G401 (cell line): ENCODE measurements at regions not wholly inside any gene's neighbourhood (a gene's known extent, or its start where the extent isn't known, plus 50 kb on each side); places are given as distances from the start of the nearest gene placed in this dataset.
"Not testable (repeated sequence)": the region's sequence is repeated elsewhere in the genome, so short reads cannot be mapped to it uniquely, and the experiment has no call there.

Source experiments
- DNase-seq: peaks from one replicate; pipeline ENCODE4 v3.0.0-alpha.2; 2015; ENCODE audit warnings: low spot score
- in situ Hi-C: cut with HindIII; loops from 2 replicates; pipeline ENCODE4 v1.10.0; 2016; ENCODE audit warnings: low sequenced_read_pairs, mixed read lengths

DNA sequence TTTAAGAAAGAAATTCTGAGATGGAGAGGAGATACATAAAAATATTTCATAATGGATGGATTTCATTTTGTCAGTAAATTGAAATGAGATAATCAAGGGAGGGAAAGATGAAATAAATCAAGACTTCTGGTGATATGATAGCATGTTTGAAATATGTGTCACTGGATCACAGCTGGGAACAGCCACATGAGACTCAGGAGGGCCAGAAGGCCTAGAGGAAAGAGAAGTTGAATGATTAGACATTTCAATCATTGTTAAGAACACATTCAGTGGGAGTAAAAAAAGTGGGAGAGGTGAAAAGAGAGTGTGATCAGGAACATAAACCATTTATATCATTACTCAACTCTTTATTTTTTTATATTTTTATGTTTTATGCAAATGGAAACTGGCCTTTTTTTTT, 933.4 kb downstream of the KCNJ2 start:
- DNase-seq = no peak
- in situ Hi-C loops = no loop called here

GRCh38 chr17:71104225-71104624, 934.9 kb downstream of the KCNJ2 start:
- in situ Hi-C loops = no loop called here

GRCh38 chr17:71106056-71106455, 936.7 kb downstream of the KCNJ2 start:
- DNase-seq, in situ Hi-C loops: not testable (repeated sequence)

More at GRCh38 chr17:71104225-71104624, 934.9 kb downstream of the KCNJ2 start:
- no peak for DNase-seq

DNA sequence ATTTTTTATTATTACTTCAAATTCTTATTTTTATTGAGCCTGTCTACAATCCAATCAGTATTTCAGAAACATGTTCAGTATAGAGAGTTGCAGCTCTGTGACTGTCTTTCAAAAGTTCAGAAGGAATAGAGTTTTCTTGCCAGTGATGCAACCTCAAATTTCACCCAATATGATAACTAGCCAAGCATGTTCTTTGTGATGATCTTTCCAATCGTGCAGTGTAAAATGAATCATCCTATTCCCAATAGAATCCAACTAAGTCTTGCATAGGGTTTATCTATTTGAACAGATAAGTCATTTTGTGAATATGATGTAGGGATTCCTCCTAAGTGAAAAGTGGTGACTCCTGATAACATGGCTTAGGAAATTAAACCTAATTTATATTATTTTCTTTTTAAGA, 937.8 kb downstream of the KCNJ2 start:
- in situ Hi-C loops = no loop called here
- DNase-seq = no peak

- in situ Hi-C loops = no loop called here
- no peak for DNase-seq
Measured at GRCh38 chr17:71109697-71110096, 940.4 kb downstream of the KCNJ2 start.

DNA sequence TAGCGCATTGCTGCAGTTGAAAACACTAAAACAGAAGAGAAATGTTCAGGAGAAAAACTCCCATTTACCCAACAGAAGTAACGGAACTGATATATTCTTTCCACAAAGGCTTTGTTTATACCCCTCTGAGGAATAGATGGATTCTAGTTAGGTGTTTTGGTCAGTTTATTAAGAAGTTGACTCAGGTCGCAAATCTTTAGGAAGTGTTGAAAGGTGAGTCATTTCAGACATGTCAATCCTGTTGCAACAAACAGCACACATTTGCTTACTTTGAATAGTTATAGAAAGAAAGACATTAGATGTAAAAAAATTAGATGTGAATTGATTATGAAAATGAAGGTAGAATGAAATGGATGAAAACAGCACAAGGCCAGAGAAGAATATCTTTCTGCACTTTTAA, 941.0 kb downstream of the KCNJ2 start:
- in situ Hi-C loops = no loop called here
- no peak for DNase-seq

DNA sequence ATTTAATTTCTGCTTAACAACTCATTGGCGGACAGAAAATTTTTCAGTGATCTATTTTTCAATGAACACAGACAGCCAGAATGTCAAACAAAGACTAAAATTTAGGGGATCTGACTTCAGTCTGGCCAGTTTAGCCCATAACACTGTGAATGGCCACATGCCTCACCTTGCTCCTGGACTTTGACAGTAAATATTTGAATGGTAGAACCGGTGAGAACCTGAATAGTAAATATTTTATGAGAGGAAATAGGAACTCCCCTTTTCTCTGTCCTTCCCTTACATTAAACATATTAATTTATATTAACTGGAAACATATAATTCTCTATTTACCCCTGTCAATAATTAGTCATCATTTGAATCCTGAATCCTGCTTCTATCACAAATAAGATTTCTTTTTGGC, 942.1 kb downstream of the KCNJ2 start:
- DNase-seq = no peak
- in situ Hi-C loops = no loop called here

GRCh38 chr17:71111934-71112333, 942.6 kb downstream of the KCNJ2 start:
- in situ Hi-C loops = no loop called here
- DNase-seq = no peak

GRCh38 chr17:71113347-71113746, 944.0 kb downstream of the KCNJ2 start:
- in situ Hi-C loops = no loop called here
- DNase-seq = no peak

GRCh38 chr17:71114911-71115668, 945.8 kb downstream of the KCNJ2 start:
- in situ Hi-C loops = no loop called here
- DNase-seq = no peak

DNA sequence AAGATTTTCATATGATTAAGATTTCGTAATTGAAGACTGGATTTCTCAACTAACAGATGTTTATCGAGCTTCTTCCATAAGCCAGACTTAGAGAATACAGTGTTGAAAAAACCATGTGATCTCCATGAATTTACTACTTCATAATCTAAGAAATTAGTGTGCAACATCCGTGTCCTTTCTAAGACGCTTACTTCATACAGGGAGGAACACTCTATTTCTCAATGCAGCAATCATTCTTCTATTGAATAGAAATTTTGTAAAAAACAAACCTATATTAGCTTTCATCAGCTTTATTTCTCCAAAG, 946.3 kb downstream of the KCNJ2 start:
- in situ Hi-C loops = no loop called here
- DNase-seq = no peak

DNA sequence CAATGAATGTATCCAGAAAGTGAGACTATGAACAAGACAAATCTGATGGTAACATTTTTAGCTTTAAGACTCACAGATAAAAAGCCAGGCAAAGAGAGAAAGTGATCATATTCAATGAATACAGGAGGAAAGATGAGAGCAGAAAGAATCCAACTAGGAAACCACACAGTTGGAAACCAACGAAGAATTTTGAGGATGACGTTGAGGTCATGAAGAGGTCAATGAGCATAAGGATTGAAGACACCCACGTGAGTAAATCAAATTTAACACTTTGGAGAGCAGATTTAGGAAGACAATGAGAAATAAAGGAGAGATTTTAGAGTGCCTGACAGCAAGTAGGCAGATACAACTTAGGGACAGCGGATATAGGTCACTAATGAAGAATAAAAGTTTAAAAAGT, 948.1 kb downstream of the KCNJ2 start:
- in situ Hi-C loops = no loop called here
- DNase-seq = no peak

DNA sequence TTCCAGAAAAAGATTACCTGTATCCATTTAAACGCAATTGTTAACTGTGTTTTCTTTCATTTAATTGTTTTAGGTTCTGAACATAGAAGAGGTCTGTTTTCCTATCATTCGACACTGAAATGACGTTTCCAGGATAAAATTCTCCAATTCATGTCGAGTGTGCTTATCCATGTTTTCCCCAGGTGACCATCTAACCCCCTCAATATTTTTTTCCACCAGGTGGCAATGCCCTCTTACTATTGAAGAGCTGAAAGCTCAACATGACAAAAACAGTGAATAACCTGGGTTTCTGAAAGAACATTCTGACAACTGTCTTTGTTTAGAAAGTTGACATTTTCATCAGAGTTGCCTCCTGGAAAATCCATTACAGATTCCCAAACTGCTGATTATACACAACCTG, 948.7 kb downstream of the KCNJ2 start:
- in situ Hi-C loops = no loop called here
- DNase-seq = no peak

GRCh38 chr17:71127416-71127815, 958.1 kb downstream of the KCNJ2 start:
- in situ Hi-C loops = no loop called here
- DNase-seq = no peak

- no peak for DNase-seq
- in situ Hi-C loops = no loop called here
Measured at GRCh38 chr17:71142333-71142732, 973.0 kb downstream of the KCNJ2 start.

DNA sequence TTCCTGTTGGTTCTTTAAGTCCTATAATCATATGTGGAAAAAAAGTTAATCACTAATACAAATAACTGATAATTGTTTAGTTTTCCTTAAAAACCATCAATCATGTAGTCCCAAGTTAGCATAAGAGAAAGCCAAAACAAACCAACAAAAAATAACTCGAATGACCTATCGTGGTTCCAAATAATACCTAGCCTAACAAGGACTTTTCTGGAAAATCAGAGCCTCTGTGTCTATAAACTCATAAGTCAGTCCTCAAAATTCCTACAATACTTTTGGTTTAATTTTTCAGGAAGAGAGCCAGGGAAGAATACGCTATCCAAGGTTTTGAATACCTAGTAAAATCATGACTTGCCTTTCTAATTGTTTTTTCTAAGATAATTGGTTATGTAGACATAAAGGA, 975.3 kb upstream of the SOX9 start:
- no peak for DNase-seq
- in situ Hi-C loops = no loop called here

- in situ Hi-C loops = no loop called here
- DNase-seq = no peak
Measured at GRCh38 chr17:71147906-71148305, 972.9 kb upstream of the SOX9 start.

- in situ Hi-C loops = no loop called here
- DNase-seq = no peak
Measured at GRCh38 chr17:71149607-71150006, 971.2 kb upstream of the SOX9 start.

GRCh38 chr17:71157297-71157696, 963.5 kb upstream of the SOX9 start:
- no peak for DNase-seq
- in situ Hi-C loops = no loop called here

DNA sequence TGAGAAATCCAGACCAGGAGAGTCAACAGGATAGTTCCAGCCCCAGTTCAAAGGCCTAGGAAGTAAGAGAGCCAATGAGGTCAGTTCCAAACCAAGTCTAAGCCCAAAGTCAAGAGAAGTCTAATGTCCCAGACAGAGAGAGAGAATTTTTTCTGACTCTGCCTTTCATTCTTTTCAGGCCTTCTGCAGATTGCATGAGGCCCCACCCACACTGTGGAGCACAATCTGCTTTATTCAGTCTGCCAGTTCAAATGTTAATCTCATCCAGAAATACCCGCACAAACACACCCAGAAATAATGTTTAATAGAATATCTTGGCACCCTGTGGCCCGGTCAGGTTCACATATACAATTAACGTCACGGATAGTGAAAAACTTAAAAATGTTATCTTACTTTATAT, 962.4 kb upstream of the SOX9 start:
- in situ Hi-C loops = no loop called here
- no peak for DNase-seq

DNA sequence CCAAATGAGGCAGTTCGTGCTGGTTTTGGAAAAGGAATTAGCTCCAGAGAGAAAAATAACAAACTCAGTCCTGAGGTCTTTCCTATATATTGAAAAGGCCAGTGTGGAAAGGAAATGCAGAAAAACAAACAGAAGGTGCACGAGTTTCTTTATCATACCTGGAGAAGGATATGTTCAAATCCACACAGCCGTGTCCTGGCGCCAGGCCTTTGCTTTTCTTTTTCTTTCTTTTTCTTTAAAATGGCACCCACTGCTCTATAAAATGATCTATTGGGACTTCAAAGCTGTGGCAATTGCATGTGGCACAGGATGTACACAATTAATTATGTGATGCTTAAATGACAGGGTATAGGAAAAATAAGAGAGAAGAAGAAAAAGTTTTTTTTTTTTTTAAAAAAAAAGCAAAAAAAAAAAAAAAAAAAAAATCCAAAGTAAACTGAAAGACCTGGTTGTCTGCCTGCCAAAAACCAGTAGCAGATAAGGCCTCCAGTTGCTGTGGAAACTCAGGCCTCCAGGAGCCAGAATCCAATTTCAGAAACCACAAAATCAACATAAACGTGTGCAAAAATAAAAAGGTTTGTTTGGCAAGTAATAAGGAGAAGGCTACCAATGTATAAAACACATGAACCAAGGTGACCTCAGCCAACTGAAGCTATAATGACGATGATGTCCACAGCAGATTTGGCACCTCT, 957.6 kb upstream of the SOX9 start:
- in situ Hi-C loops = no loop called here
- no peak for DNase-seq
